ENCODE measurements at regions not wholly inside any gene's neighbourhood (a gene's known extent, or its start where the extent isn't known, plus 50 kb on each side); places are given as distances from the start of the nearest gene placed in this dataset.

- Histone ChIP-seq H3K36me3 (ENCODE audit: control insufficient read depth, insufficient read depth, low read length) (no peaks in the 10 kb centered on the region), H3K27ac (ENCODE audit: low read depth, low read length) (no peak overlapping the region), H3K4me1 (ENCODE audit: control insufficient read depth, insufficient read depth, low read length) (peaks cover under 1% of the 10 kb centered on the region), H3K27me3 (ENCODE audit: control insufficient read depth, insufficient read depth, low read length, poor library complexity, severe bottlenecking) (peaks cover 34% of the 10 kb centered on the region), H3K9ac (ENCODE audit: extremely low read depth, low read length, poor library complexity, severe bottlenecking) (no peak overlapping the region), H3K4me3 (ENCODE audit: low read length) (no peak overlapping the region), H3K9me3 (ENCODE audit: control insufficient read depth, low read length) (peaks cover 18% of the 10 kb centered on the region)
- whole genome bisulfite sequencing, 2 experiments (ENCODE audit: insufficient coverage in 1 of 2, insufficient read length in 1 of 2) = 86 to 92% methylated on average over 2 of the region's 2 CpGs
- Mint-ChIP-seq H3K4me1 (peaks cover 10% of the 10 kb centered on the region), H3K27ac (no peak overlapping the region), H3K36me3 (ENCODE audit: low read depth) (peaks cover 1% of the 10 kb centered on the region), H3K9me3 (peaks cover 19% of the 10 kb centered on the region), H3K4me3 (no peak overlapping the region), H3K27me3 (ENCODE audit: insufficient read depth) (peaks cover 28% of the 10 kb centered on the region)
- TF ChIP-seq CTCF (conservative IDR thresholded peaks at IDR 0.05) = no peak
- no peak for DNase-seq
Measured at GRCh38 chr11:115632061-115632460, 127.8 kb upstream of the CADM1 start.

- peaks cover 23% of the 10 kb centered on the region for H3K27me3 Mint-ChIP-seq (ENCODE audit: insufficient read depth)
- peaks cover 19% of the 10 kb centered on the region for H3K9me3 Mint-ChIP-seq
- H3K36me3 ChIP-seq (ENCODE audit: control insufficient read depth, insufficient read depth, low read length) = no peaks in the 10 kb centered on the region
- no peak for TF ChIP-seq CTCF (conservative IDR thresholded peaks at IDR 0.05)
- peaks cover 6% of the 10 kb centered on the region for H3K4me1 Mint-ChIP-seq
- no peak overlapping the region for H3K9ac ChIP-seq (ENCODE audit: extremely low read depth, low read length, poor library complexity, severe bottlenecking)
- H3K27me3 ChIP-seq (ENCODE audit: control insufficient read depth, insufficient read depth, low read length, poor library complexity, severe bottlenecking) = peaks cover 30% of the 10 kb centered on the region
- no peak for DNase-seq
- peaks cover 18% of the 10 kb centered on the region for H3K9me3 ChIP-seq (ENCODE audit: control insufficient read depth, low read length)
- WGBS, 2 experiments (ENCODE audit: insufficient coverage in 1 of 2, insufficient read length in 1 of 2) = 78 to 85% methylated on average over 4 of the region's 4 CpGs
- no peaks in the 10 kb centered on the region for H3K4me1 ChIP-seq (ENCODE audit: control insufficient read depth, insufficient read depth, low read length)
- H3K27ac ChIP-seq (ENCODE audit: low read depth, low read length) = no peak overlapping the region
- no peak overlapping the region for H3K4me3 ChIP-seq (ENCODE audit: low read length)
- H3K27ac Mint-ChIP-seq = no peak overlapping the region
- no peak overlapping the region for H3K4me3 Mint-ChIP-seq
- peaks cover 1% of the 10 kb centered on the region for H3K36me3 Mint-ChIP-seq (ENCODE audit: low read depth)
Measured at GRCh38 chr11:115631609-115632008, 127.4 kb upstream of the CADM1 start.

- no peak for DNase-seq
- Mint-ChIP-seq H3K4me1 (peaks cover 8% of the 10 kb centered on the region), H3K27ac (no peak overlapping the region), H3K4me3 (no peak overlapping the region), H3K9me3 (peaks cover 19% of the 10 kb centered on the region), H3K27me3 (ENCODE audit: insufficient read depth) (peaks cover 18% of the 10 kb centered on the region), H3K36me3 (ENCODE audit: low read depth) (peaks cover 1% of the 10 kb centered on the region)
- Histone ChIP-seq H3K9ac (ENCODE audit: extremely low read depth, low read length, poor library complexity, severe bottlenecking) (no peak overlapping the region), H3K36me3 (ENCODE audit: control insufficient read depth, insufficient read depth, low read length) (no peaks in the 10 kb centered on the region), H3K27me3 (ENCODE audit: control insufficient read depth, insufficient read depth, low read length, poor library complexity, severe bottlenecking) (peaks cover 30% of the 10 kb centered on the region), H3K27ac (ENCODE audit: low read depth, low read length) (peak overlapping the region; percentile 62), H3K4me1 (ENCODE audit: control insufficient read depth, insufficient read depth, low read length) (no peaks in the 10 kb centered on the region), H3K4me3 (ENCODE audit: low read length) (no peak overlapping the region), H3K9me3 (ENCODE audit: control insufficient read depth, low read length) (peaks cover 18% of the 10 kb centered on the region)
- WGBS, 2 experiments (ENCODE audit: insufficient coverage in 1 of 2, insufficient read length in 1 of 2) = 61 to 76% methylated on average over 6 to 8 of the region's 8 CpGs
- no peak for TF ChIP-seq CTCF (conservative IDR thresholded peaks at IDR 0.05)
Measured at GRCh38 chr11:115630214-115630613, 126.0 kb upstream of the CADM1 start.

Data from endodermal cell (in vitro differentiated cells).